SK-MEL-5 (cell line): ENCODE measurements at regions not wholly inside any gene's neighbourhood (a gene's known extent, or its start where the extent isn't known, plus 50 kb on each side); places are given as distances from the start of the nearest gene placed in this dataset.

Source experiments
- DNase-seq: peaks from one replicate; pipeline ENCODE4 v3.0.0-alpha.2; 2016; ENCODE audit warnings: low read depth, low spot score
- in situ Hi-C: cut with HindIII; loops from 2 replicates; pipeline ENCODE4 v1.10.0; 2016; ENCODE audit warnings: low sequenced_read_pairs, high pct_unique_total_duplicates, low pct_unique_long_range_greater_than_20kb

DNA sequence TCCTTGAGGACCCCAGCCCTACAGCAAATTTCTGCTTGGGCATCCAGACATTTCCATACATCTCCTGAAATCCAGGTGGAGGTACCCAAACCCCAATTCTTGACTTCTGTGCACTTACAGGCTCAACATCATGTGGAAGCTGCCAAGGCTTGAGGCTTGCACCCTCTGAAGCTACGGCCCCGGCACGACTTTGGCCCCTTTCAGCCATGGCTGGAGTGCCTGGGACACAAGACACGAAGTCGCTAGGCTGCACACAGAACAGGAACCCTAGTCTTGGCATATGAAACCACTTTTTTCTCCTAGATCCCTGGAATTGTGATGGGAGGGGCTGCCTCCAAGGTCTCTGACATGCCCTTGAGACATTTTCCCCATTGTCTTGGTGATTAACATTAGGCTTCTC lies 1417.7 kb downstream of the ARAP2 start:
- in situ Hi-C loops = no loop called here
- no peak for DNase-seq

DNA sequence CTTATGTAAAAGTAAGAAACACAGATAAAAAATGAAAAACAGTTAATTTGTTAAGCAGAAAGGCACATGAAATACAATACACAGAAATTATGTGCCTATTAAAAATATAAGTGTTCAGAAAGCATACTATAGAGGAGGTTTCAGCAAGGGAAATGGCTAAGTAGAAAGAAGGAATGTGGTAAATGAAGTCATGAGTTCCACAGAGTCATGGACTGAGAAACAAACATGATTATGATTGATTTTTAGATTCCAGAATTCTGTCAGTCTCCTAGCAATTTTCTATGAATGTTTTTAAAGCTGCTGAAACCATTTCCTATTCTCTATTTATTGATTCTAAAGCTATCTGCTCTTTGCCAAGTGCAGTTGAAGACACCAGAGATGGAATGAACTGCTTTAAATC lies 1398.4 kb downstream of the ARAP2 start:
- DNase-seq = no peak
- in situ Hi-C loops = no loop called here

DNA sequence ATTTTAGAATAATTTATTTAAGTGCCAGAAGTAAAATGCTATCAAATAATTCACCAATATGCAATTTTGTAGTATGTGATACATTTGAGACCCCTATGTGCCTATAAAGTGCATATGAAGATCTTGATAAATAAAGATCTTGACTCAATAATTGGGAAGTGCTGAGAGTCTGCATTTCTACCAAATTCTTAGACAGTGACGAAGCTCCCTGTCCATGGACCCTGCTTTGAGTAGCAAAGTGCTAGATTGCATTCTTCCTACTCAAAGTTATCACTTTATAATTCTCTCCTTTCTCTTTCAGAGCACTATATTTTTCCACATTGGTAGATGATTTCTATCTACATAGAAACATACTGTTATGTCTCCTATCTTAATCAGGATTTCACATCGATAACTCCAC lies 1393.9 kb downstream of the ARAP2 start:
- DNase-seq = no peak
- in situ Hi-C loops = no loop called here

DNA sequence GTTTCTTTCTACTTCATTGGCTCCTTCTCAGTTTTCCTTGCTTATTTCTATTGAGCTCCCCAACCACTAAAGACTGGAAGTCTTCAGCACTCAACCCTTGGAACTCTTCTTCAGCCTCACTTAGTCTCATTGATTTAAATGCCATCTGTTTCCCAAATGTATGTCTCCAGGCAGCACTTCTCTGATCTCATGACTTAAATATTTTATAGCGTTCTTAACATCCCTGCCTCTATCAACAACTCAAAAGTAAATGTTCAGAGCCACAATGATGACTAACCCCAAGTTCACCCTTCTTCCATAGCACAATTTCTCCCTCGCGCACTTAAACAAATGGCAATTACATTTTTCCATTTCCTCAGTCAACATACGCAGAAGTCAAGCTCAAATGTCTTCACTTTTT lies 1393.3 kb downstream of the ARAP2 start:
- no peak for DNase-seq

DNA sequence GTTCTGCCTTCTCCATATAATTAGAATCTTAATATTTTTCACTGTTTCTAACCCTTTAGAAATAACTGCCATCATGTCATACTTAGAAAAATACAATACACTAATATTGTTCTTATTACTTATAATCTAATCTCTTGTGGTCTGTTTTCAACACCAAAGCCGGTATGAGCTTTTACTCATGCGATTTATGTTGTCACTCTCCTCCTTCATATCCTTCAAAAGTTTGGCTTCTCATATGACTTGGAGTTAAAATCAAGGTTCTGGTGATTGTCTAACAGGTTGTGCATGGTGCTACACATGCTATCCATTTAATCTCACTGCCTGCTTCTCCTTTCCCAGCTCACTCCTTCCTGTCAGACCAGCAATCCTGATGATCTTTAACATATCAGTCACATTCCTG lies 1392.9 kb downstream of the ARAP2 start:
- no peak for DNase-seq
- in situ Hi-C loops = no loop called here

More for the DNA sequence above, 1393.3 kb downstream of the ARAP2 start:
- in situ Hi-C loops = no loop called here

DNA sequence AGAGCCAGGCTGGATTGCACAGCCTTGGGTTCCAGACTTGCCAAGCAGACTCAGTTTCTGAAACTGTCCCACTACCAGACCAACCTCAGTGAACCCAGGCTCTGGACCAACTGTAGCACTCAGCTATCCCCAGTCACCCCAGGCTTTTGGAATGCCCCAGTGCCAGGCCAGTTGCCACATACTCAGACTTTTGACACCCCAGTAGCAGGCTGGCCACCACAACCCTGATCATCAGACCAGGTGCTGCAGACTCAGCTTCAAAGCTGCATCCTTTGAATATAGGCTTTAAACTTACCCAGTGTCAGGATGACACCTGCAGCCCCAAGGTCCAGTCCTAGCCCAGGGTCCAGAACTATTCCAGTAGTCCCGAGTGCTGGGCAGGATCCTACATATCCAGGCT lies 1389.9 kb downstream of the ARAP2 start:
- DNase-seq = no peak
- in situ Hi-C loops = no loop called here

DNA sequence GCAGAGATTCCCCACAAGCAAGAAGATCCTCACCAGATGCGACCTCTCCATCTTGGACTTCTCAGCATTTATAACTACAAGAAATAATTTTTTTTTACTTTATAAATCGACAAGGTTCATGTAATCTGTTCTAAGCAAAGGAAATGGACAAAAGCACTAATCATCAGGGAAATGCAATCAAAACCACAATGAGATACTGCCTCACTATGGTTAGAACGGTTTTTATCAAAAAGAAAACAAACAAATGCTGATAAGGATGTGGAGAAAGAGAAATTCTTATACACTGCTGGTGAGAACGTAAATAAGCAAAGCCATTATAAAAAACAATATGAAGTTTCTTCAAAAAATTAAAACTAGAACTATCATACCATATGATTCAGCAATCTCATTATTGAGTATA lies 1382.6 kb downstream of the ARAP2 start:
- DNase-seq = no peak

DNA sequence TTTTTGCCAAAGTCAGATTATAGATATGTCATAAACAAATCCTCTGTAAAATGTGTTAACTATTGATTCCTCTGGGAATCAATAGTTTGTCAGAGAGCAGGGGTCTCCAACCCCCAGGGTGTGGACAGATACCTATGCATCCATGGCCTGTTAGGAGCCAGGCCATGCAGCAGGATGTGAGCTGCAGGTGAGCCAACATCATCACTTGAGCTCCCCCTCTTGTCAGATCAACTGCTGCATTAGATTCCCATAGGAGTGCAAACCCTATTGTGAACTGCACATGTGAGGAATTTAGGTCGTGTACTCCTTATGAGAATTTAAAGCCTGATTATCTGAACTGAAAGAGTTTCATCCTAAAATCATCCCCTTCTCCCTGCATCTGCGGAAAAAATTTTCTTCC lies 1365.4 kb downstream of the ARAP2 start:
- in situ Hi-C loops = no loop called here
- no peak for DNase-seq

More for the DNA sequence above, 1382.6 kb downstream of the ARAP2 start:
- in situ Hi-C loops = no loop called here

DNA sequence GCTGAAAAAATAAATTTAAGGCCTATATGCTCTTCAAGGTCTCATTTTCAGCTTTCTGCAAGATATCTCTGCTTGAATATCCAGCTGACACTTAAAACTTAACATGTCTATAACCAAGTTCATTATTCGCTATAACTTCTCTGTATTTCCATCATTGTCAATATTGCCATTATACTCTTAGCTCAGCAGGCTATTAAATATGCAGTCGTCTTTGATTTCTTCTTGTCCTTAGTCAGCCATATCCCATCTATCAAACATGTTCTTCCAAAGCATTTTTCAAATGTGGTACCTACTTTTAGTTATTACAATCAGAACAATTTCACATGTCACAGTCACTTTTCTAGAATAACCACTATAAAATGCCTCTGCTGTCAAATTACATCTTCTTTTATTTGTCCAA lies 1364.1 kb downstream of the ARAP2 start:
- in situ Hi-C loops = no loop called here
- DNase-seq = no peak

DNA sequence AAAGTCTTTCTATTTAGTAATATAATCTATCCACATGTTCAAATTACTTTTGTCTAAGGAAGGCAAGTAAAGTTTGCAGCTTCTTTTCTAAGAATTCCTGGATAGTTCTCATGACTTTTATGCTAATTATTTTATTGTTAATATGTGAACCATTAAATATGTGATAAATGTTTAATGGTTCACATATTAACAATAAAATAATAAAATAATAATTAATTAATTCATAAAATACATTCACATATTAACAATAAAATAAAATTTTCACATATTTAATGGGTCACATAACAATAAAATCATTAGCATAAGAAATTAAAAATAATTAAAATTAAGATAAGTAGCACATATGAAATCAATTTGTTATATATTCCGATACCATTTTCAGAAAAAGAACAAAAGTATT lies 1352.4 kb downstream of the ARAP2 start:
- no peak for DNase-seq
- in situ Hi-C loops = no loop called here

DNA sequence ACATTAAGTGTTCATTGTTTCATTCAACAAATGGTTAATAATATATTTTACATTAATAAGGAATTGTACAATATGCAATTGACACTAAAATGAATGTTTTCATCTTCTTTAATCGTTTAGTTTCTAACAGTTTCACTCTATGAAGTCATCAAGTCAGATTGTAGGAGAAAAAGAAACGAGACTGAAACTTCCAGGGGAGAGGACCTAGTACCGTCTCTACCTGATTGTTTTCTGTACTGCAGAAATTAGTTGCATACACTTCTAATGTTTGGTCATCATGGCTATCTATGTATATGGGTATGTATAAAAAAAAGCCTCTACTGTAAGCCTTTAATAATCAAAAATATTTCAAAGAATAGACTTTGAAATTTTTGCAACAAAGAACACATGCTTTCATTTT lies 1350.9 kb downstream of the ARAP2 start:
- in situ Hi-C loops = no loop called here
- no peak for DNase-seq

DNA sequence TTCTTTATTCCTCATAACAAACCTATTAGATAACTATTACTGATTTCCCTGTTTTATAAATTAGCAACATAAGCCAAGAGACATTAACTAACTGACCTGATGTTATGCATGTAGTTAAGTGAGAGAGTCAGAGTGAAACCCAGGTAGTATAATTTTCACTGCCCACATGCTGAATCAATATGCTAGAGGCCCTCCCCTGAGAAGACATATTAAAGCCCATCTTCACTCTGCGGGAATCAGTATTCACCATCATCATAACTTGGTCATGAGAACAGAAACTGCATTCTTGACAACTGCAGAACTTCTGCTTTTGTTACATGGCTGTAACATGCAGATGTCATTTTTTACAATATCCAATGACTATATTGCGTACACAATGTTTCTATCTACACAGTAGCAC lies 1324.3 kb downstream of the ARAP2 start:
- in situ Hi-C loops = no loop called here
- no peak for DNase-seq

DNA sequence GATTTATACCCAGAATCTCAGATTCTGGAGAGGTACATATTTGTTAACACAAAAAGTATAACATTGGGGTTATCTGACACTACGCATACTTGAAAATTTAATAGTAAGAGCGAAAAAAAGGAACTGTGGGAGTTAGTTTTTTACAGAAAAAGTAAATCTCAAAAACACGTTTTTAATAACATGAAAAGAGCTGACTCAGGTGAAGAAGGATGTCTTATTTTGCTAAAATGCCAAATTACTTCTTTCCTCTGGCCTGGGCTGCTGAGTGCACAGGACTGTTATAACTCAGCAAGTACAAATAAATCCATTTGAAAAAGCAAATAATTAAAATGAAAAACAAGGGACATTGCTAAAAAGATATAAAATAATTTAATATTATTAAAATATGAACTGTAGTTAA lies 1322.9 kb downstream of the ARAP2 start:
- DNase-seq = no peak
- in situ Hi-C loops = no loop called here

DNA sequence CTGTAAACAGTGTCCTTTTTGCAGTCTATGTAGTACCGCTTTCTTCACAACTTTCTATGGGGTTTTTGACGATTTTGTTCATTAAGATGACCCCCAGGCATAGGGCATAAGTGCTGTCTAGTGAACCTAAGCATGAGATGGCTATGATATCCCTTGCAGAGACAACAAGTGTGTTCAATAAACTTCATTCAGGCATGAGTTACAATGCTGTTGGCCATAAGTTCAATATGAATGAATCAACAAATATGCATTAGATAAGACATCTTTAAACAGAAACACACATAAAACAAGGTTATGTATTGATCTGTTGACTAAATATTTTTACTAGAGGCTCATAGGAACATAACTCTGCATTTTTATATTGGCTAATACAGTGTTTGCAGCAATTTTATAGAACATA lies 1322.0 kb downstream of the ARAP2 start:
- in situ Hi-C loops = no loop called here
- DNase-seq = no peak

DNA sequence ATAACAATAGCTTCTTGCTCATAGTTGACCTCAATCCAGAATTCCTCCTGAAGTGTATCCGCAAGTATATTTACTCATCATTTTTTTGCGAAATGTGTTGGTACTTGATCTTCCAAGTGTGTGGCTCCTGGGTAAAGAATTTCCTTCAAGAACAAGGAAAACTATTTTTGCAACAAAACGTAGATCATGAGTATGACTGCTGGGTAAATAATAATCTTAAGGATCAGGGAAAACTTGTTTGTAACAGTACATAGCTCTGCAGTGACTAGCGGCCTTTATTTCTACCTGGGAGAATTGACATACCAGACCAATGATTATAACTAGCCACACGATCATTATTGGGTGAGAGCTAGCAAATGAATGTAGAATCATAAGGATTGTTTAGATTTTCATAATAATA lies 1311.7 kb downstream of the ARAP2 start:
- DNase-seq = no peak
- in situ Hi-C loops = no loop called here

DNA sequence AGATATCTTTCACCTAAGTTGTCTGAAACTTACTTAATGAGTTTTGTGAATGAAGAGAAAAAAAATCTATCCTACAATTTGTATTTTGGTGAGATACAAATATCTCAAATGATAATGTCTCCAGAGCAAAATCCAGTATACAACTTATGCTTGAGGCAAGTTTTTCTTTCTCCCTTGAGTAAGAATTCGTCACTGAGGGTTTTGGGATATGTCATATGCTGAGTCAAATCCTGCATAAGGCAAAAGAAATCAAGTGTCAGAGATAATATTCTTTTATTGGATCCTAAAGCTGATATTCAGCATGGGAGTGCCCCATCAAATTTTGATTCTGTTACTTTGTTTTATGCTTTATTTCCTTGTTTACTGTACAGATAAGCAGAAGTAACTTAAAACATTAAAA lies 1308.6 kb downstream of the ARAP2 start:
- in situ Hi-C loops = no loop called here
- DNase-seq = no peak

DNA sequence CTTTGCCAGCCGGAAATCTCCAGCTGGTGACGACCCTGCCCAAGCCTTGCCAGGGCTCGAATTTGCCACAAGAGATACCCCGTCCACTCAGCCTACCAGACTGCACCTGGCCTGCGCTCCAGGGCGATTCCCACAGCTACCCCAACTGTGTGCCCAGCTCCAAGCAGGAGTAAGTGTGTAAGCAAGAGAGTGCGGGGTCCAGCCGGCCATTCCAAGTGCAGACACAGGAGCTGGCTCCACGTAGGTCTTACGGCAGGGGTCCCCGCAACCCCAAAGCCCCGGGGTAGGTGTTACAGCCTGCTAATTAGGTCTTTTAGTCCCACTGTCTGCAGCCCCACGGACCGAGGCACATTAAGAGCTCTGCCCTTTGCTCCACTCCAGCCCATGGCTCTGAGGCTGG lies 1305.2 kb downstream of the ARAP2 start:
- in situ Hi-C loops = no loop called here
- no peak for DNase-seq

DNA sequence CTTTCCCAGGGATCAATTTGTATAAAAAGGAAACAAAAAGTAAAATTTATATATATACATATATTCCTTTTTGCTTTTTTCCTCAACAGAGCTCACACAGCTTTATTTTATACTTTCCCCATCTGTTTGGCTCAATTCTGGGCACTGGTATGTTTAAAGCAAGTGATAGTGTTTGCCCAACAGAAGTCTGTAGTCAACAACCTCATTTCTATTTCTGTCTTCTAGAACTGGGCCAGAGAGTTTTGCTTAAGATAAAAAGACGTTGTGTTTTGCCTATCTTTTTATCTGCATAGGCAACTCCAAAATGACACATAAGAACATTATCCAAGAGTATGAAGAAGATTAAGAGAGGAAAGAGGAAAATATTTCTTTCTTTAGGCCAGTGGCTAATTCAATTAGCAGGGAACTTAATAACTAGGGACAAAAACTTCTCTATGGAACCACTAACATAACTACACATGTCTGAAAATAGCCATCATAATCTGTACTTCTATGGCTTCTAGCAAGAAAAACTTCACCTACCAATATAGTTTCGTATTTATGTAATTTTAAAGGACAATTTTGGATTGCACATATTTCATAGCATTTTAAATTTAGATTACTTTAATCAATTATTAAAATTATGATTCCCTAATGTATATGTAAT lies 1300.5 kb downstream of the ARAP2 start:
- in situ Hi-C loops = no loop called here
- DNase-seq = no peak

DNA sequence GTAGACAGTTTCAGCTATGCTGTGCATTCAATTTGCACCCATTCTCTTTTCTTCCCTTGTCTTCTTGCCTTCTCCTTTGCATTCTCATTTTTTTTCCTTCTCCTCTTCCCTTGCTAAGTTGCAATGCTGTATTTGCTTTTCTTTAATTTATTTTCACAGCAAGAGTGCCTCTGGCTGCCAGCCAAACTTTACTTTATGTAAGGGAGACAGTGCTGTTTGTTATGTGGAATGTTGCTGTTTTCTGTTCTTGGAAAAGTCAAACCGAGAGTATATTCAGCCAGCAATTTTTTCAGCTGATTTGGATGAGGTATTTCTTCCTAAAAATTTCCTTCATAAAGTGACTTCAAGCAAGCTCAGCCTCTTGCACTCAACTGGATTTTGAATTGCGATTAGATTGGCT lies 1293.4 kb downstream of the ARAP2 start:
- in situ Hi-C loops = no loop called here
- no peak for DNase-seq

DNA sequence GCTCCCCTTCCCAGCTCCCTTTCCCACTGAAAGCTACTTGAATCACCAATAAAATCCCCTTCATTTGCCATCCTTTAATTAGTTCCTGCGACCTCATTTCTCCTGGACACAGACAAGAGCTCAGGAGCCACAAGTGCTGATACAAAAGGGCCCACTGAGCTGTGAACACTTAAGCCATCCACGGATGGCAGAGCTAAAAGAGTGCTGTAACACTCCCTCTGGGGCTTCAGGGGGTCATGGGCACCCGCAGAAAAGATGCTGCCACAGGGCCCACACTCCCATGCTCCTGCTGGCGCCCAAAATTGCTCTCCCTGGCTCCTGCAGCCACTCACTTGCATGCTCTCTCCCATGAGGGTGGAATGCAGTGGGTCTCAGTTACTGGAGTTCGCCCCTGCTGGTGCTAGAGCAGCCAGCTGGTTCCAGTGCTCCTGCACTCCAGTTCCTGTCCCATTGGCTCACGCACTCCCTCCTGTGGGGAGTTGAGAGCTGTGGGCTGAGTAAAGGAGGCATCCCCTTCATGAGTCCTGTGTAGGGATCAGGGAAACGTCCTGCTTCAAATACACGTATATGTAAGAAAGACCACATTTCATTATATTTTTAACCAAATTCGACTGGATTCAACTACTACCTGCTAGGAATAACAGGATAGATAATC lies 1291.0 kb downstream of the ARAP2 start:
- peak; percentile 77 for DNase-seq
- in situ Hi-C loops = no loop called here
